Stimulated activated CD4-positive, alpha-beta T cell treated with anti-CD3 and anti-CD28 coated beads, Interleukin-1b, Interleukin-23, amount 100 ng/mL, for 4 hours (primary cell): ENCODE measurements at regions not wholly inside any gene's neighbourhood (a gene's known extent, or its start where the extent isn't known, plus 50 kb on each side); places are given as distances from the start of the nearest gene placed in this dataset.

Source experiments
- DNase-seq, 2 donors: peaks; one replicate each; pipeline ENCODE4 v3.0.0-alpha.2; 2020; ENCODE audit warnings: low read depth in 2 of 2

DNA sequence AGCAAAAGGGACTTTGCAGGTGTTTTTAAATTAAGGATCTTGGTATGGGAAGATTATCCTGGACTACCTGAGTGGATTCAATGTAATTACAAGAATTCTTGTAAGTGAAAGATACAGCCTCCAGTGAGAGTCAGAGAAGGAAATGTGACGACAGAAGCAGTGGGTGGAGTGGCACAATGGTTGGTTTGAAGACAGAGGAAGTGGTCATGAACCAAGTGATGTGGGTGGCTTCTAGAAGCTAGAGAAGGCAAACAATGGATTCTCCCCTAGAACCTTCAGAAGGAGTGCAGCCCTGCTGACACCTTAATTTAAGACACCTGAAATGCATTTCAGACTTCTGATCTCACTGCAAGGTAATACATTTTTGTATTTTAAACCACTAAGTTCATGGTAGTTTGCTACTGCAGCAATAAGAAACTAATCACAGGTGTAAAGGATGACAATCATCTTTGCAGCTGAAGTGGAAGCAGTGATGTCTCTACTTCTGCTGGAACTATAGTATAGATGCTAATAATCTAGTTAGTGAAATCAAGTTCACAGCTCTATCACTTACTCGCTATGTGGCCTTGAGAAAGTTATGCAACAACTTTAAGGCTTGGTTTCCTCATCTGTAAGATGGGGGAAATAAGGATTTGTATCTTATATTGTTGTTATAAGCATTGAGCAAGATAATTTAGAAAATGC lies 403.4 kb upstream of the SUCLG2 start:
- DNase-seq, result peak; percentile 8 to 66

- DNase-seq, result no peak
These were observed 402.1 kb upstream of the SUCLG2 start for GRCh38 chr3:68056556-68056955.

GRCh38 chr3:68055215-68055614 lies 400.8 kb upstream of the SUCLG2 start:
- DNase-seq, result no peak

- DNase-seq, result no peak
These were observed 395.4 kb upstream of the SUCLG2 start for GRCh38 chr3:68049776-68050175.

- no peak for DNase-seq
These were observed 391.6 kb upstream of the SUCLG2 start for GRCh38 chr3:68045976-68046375.

GRCh38 chr3:68033867-68034266 lies 379.5 kb upstream of the SUCLG2 start:
- no peak for DNase-seq

DNA sequence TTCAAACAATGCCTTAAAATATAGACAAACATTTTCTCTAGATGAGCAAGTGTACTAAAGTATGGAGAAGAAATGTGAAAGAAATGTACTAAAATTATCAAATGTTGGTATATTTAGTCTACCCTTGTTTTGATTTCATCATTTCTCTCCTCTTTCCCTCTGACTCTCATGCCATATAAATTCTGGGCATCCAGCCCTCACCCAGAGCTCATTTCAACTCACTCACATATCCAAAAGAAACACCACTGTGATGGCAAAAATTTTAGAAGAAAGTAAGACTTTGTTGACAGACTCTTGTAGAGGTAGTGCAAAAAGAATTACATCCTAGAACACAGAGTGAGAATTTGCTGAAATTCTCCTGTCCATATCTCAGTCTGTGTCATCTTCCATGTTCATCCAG lies 377.8 kb upstream of the SUCLG2 start:
- no peak for DNase-seq

DNA sequence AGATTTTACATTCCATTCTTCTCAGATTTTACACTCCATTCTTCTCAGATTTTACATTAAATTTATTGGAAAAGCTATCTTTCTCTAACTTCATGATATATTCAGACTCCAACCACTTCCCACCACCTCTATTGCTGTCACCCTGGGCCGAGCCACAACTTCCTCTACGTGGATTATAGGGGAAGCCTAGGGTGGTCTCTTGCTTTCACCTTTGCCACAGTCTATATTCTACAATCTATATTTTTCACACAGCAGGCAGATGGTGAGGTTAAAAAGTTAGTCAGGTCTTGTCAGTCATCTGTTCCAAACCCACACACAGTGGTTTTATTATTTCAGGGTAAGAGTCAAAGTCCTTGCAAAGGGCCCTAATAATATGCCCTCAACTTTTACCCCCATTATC lies 370.8 kb upstream of the SUCLG2 start:
- DNase-seq, result no peak

GRCh38 chr3:68019876-68020275 lies 365.5 kb upstream of the SUCLG2 start:
- DNase-seq, result no peak

DNA sequence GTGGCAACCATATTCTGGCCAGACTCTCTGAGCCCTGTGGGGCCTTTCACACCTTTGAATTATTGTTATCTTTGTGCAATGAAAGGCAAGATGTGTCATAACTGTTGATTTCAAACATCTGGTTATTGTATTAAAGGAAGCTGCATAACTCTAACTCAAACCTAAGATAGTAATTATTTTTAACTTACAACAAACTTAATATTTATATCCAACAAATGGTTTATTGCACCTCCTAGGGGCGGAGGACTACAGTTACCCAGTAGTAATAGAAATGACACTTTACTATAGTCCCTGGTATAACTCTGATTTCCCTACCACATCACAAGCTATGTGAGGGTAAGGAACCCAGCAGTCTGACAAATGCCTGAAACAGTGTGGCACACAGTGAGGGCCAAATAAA lies 363.9 kb upstream of the SUCLG2 start:
- no peak for DNase-seq

DNA sequence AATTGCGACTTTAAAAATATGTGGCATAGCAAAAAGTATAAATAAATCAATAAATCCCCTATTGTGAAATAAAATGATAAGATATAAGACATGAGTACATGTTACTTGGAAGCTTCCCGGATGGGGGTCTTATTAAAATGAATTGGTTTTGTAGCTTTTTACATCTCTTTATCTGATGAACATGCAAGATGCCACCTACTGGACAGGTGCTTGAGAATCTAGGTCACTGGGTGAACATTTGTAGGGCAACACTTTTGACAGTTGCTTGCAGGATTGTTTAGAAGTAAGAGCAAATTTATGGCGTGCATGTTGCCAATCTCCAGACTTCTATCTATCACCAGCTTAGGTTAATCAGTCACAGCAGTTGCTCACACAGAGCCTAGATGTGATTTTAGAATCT lies 362.7 kb upstream of the SUCLG2 start:
- no peak for DNase-seq

DNA sequence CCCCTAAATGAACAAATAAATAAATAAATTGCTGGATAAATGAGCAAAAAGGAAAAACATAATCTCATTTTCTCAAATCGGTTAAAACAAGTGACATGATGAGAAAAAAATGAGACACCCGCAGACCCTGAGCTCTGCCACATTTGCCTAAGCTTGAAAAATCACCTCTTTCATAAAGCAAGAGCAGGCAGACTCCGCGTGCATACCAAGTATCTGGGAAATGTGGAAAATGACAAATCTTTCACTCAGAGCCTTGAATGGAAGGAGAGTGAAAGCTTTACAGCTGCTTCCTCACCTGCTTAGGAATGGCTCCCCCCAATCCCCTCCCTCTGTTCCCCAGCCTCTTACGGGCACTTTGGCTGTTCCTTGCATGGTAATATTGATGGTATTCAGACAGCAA lies 355.5 kb upstream of the SUCLG2 start:
- DNase-seq, result no peak

DNA sequence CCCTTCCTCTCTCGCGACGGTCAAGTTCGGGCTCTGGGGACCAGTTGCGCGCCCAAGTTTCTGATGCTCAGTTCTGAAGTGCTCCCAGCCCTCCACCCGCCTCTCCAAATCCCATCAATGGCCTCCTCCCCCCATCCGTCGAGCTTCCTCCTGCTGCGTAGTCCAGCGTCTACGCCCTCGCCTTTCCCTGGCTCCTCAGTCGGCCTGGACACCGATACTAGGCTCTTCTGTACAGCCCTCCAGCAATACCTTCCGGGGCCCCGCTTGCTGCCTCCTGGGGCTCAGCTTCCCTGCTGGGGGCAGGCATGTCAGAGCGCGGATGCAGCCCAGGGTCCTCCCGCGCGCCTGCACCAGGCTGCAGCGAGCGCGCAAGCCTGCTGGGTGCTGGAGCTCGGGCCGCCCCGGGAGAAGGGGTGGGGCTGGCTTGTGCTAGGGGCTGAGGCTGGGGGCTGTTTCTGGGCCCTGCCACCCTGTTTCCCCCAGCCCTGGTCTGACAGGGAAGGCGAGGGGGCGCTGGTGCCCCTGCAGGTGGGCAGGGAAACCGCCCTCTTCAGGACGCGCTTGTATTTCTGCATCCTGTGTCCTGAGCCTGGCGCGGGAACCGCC lies 353.3 kb upstream of the SUCLG2 start:
- peak; percentile 5 to 17 for DNase-seq

DNA sequence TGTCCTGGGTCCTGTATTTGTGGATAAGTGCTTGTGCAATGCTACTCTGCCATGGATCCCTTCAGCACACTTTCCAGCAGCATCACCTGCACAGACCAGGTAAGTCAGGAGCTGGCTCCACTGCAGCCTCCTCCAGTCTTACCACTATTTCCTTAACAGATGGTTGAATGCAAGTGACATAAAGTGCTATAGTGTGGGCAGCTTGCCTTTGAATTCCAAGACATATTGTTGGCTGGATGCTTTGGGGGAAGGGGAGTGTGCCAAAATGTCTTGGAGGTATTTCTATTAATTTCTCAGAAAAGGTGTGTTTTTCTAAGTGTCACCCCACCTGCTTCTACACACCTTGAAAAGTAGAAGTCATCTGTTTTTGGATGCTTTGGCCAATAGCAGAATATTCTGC lies 352.2 kb upstream of the SUCLG2 start:
- no peak for DNase-seq

DNA sequence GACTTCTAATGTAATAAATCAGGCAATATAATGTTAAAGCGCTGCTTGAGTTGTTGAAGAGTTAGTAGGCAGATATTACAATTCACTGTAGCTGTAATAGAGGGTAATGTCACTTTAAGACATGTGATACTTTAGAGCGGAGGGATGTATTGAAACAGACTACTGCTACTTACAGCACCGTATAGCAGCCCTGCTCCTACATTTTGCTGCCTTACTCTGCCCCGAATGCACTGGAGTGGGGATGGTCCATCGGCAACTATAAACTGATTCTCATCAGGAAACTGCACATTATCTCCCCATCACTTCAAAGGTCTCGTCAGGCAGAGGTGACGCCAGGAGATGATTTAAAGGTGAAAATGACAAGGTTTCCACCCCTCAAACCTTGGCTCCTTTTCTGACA lies 349.7 kb upstream of the SUCLG2 start:
- no peak for DNase-seq

DNA sequence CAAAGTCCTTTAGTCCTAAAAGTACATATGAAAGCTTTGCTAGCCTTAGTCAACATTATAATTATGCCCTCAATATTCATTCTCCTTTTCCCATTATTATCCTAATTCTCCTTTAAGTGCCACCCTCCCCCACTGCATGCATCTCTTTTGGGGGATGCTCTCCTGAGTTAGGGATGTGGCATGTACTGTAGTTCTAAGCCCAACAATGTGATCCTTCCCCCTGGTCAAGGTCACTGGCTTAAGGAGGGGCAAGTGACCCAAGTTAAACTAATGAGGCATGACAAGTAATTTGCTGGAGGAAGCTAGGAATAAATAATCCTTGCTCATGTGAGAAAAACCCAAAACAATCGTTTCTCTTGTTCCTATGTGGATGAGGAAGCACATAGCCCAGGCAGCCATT lies 343.9 kb upstream of the SUCLG2 start:
- DNase-seq, result no peak

GRCh38 chr3:67995206-67995605 lies 340.8 kb upstream of the SUCLG2 start:
- DNase-seq, result no peak

DNA sequence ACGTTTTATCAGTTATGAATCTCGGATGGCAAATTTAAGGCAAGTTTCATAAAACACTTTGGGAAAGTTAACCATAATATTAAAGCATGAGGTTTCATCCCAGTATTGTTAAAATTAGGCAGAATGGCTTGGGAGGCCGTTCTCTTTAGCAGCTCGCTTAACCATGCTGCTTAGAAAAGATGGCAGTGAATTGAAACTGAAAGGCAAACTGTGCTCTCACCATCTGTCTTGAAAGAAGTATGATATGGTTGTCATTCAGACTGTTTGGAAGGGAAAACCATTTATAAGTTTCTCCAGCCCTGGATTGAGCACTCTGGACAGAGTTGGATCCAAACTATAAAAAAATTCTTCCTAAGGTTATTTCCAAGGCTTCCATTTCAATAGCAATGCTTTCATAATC lies 332.3 kb upstream of the SUCLG2 start:
- no peak for DNase-seq

- DNase-seq, result no peak
These were observed 328.8 kb upstream of the SUCLG2 start for GRCh38 chr3:67983166-67983565.

GRCh38 chr3:67981077-67981476 lies 326.7 kb upstream of the SUCLG2 start:
- no peak for DNase-seq

DNA sequence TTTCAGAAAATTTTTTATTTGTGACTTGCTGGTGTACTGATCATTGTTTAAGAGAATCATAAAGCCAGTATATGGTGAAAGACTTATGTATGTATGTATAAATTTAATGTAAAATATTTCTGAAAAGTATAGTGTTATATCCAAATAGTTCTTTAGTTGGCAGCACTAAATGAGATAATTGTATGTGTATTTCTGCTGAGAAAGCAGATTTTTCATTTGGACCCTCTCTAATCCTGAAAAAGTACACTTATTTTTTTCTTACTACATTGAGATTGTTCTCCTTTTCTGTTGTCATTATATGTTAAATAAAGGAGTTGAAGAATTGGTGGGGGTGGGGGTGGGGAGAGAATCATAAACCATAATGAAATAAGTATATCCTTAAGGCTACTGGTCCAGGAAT lies 324.9 kb upstream of the SUCLG2 start:
- no peak for DNase-seq

DNA sequence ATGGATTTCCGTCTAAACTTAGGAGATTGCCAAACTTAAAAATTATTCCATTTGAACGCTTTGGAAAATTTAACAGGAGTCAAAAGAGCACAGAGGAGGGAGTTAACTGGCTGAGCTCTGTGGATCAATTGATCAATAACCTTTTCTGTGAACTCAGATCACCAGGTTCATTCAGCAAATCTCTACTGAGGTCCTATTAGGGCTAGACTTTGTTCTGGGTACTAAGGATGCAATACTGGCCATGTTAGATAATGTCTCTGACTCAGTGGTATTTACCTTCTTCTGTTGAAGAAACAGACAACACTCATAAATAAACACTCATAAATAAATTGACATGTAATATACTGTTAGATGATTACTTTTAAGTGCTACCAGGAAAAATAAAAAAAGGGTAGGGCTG lies 323.4 kb upstream of the SUCLG2 start:
- DNase-seq, result no peak

- DNase-seq, result no peak
These were observed 322.3 kb upstream of the SUCLG2 start for GRCh38 chr3:67976663-67977062.

GRCh38 chr3:67964596-67964995 lies 310.2 kb upstream of the SUCLG2 start:
- no peak for DNase-seq
